ENCODE measurements at regions not wholly inside any gene's neighbourhood (a gene's known extent, or its start where the extent isn't known, plus 50 kb on each side); places are given as distances from the start of the nearest gene placed in this dataset.

DNA sequence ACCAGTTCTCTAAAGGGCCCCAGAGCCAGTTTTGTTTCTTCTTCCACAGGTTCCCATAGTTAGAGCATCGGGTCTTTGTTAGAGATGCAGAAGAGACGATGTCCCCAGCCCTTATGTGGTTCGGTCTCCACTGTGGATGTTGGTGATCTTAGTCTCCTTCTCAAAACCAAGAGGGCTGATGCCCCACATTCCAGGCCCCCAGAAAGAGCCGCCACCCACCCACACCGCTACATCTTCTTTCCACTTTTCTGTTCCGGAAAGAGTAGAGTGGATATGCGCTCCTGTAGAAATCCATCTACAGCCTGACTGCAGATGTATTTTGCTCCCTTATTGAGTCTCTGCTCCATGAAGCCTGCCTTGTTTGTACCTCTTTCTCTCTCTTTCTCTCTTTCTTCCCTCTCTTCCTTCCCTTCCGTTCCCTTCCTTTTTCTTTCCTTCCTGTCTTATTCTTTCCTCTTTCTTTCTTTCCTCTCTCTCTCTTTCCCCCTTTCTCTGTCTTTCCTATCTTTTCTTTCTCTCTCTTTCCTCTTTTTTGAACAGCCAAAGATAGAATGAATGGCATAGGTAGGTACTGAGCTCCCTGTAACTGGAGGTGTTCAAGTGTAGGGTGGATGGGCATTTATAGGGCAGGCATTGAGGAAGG, 224.3 kb downstream of the SEC14L1 start:
- Histone ChIP-seq H3K79me2 (ENCODE audit: insufficient read depth, low read length) (peaks cover 85% of the 10 kb centered on the region), H4K20me1 (ENCODE audit: insufficient read depth, low read length) (peaks cover 50% of the 10 kb centered on the region), H3K27ac (ENCODE audit: extremely low read length, insufficient read depth, low read length) (no peak overlapping the region), H2AFZ (ENCODE audit: low read length) (no peak overlapping the region), H3K4me2 (ENCODE audit: low read depth, low read length) (no peak overlapping the region), H3K36me3 (replicated peaks in 1 of 2; ENCODE audit: control insufficient read depth in 1 of 2, insufficient read depth in 2 of 2, low read length in 2 of 2) (peaks cover 4 to 8% of the 10 kb centered on the region in 2 experiments; a peak in 3 of 5 replicates), H3K9me3 (ENCODE audit: low read length) (no peaks in the 10 kb centered on the region), H3K4me3 (replicated peaks in 1 of 3; ENCODE audit: insufficient read depth in 1 of 3, low read depth in 2 of 3, low read length in 3 of 3) (no peak overlapping the region), H3K4me1 (ENCODE audit: insufficient read depth, low read length) (peaks cover 61% of the 10 kb centered on the region), H3K9ac (ENCODE audit: insufficient read depth, low read depth, low read length) (0 out of 2 replicates have a peak overlapping the region, but pooled peaks have one; percentile 7), H3K27me3 (ENCODE audit: control insufficient read depth in 1 of 2, insufficient read depth in 2 of 2, low read length in 2 of 2) (no peaks in the 10 kb centered on the region)
- no peak for ATAC-seq
- WGBS (ENCODE audit: low lambda C conversion rate) = 98% methylated on average over 8 of the region's 8 CpGs
- BruUV-seq (replicated peaks) = no TSS peak
- in situ Hi-C loops (cut with HindIII; ENCODE audit: extremely low pct_ligation_motif_present, low pct_unique_long_range_greater_than_20kb) (no loop called here), intact Hi-C loops (cut with micrococcal nuclease; ENCODE audit: unreplicated experiment) (no loop called here)
- TF ChIP-seq MTA3 (CRISPR knock-in tag; IDR thresholded peaks at IDR 0.05) (no peak), PHF21A (CRISPR knock-in tag; IDR thresholded peaks at IDR 0.05) (no peak)
- TF ChIP-seq, protein P1, sequence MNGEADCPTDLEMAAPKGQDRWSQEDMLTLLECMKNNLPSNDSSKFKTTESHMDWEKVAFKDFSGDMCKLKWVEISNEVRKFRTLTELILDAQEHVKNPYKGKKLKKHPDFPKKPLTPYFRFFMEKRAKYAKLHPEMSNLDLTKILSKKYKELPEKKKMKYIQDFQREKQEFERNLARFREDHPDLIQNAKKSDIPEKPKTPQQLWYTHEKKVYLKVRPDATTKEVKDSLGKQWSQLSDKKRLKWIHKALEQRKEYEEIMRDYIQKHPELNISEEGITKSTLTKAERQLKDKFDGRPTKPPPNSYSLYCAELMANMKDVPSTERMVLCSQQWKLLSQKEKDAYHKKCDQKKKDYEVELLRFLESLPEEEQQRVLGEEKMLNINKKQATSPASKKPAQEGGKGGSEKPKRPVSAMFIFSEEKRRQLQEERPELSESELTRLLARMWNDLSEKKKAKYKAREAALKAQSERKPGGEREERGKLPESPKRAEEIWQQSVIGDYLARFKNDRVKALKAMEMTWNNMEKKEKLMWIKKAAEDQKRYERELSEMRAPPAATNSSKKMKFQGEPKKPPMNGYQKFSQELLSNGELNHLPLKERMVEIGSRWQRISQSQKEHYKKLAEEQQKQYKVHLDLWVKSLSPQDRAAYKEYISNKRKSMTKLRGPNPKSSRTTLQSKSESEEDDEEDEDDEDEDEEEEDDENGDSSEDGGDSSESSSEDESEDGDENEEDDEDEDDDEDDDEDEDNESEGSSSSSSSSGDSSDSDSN (CRISPR knock-in tag; IDR thresholded peaks at IDR 0.05) = 0 out of 2 replicates have a peak, but pooled peaks have one; percentile 7
- no peak for FAIRE-seq
- no peak for DNase-seq (ENCODE audit: low spot score)
- ChIA-PET POLR2A (no interaction called here), CTCF (ENCODE audit: low intra/inter-chr PET ratio, low total read pairs) (no interaction called here)

DNA sequence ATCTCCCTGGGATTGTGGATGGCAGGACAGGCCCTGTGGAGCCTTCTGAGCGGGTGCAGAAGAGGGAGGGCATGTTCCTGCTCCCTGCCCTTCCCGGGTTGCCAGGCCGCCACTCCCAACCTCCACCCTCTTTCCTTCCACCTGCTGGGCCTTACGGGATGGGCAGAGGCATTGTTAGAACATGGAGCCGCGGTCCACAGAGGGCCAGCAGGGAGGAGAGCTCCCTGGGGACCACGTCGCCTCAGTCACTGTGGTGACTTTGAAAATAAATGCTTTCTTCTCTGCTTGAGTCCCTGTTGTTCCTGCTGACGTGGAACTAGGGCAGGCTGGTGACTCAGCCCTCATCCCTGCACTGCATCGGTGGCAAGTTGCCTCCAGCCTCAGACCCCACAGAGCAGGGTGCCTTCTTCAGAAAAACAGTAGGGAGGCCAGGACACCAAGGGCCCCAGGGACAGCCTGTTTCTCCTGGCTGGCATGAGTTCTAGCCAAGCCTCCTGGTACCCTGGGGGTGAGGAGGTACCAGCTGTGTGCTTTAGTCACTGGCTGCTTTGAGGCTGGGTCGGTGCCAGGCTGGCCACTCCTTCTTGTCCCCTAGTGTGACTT, 224.9 kb downstream of the SEC14L1 start:
- Histone ChIP-seq H3K9me3 (ENCODE audit: low read length) (no peaks in the 10 kb centered on the region), H3K9ac (ENCODE audit: insufficient read depth, low read depth, low read length) (0 out of 2 replicates have a peak overlapping the region, but pooled peaks have one; percentile 7), H3K4me3 (replicated peaks in 1 of 3; ENCODE audit: insufficient read depth in 1 of 3, low read depth in 2 of 3, low read length in 3 of 3) (no peak overlapping the region), H3K36me3 (replicated peaks in 1 of 2; ENCODE audit: control insufficient read depth in 1 of 2, insufficient read depth in 2 of 2, low read length in 2 of 2) (peaks cover 4 to 8% of the 10 kb centered on the region in 2 experiments; a peak in 3 of 5 replicates), H4K20me1 (ENCODE audit: insufficient read depth, low read length) (peaks cover 52% of the 10 kb centered on the region), H2AFZ (ENCODE audit: low read length) (no peak overlapping the region), H3K27ac (ENCODE audit: extremely low read length, insufficient read depth, low read length) (peak overlapping the region; percentile 9), H3K79me2 (ENCODE audit: insufficient read depth, low read length) (peaks cover 83% of the 10 kb centered on the region), H3K4me2 (ENCODE audit: low read depth, low read length) (no peak overlapping the region; the same call in 1 of the 2 replicates), H3K27me3 (ENCODE audit: control insufficient read depth in 1 of 2, insufficient read depth in 2 of 2, low read length in 2 of 2) (no peaks in the 10 kb centered on the region), H3K4me1 (ENCODE audit: insufficient read depth, low read length) (peaks cover 67% of the 10 kb centered on the region)
- intact Hi-C loops (cut with micrococcal nuclease; ENCODE audit: unreplicated experiment) = no loop called here
- no peak for FAIRE-seq
- no TSS peak for BruUV-seq (replicated peaks)
- in situ Hi-C loops (cut with HindIII; ENCODE audit: extremely low pct_ligation_motif_present, low pct_unique_long_range_greater_than_20kb) = no loop called here
- DNase-seq (ENCODE audit: low spot score) = no peak
- ATAC-seq = no peak
- ChIA-PET CTCF (ENCODE audit: low intra/inter-chr PET ratio, low total read pairs) (no interaction called here), POLR2A (no interaction called here)
- 88% methylated on average over 10 of the region's 11 CpGs for WGBS (ENCODE audit: low lambda C conversion rate)
- no peak for TF ChIP-seq PRPF4 (IDR thresholded peaks at IDR 0.05; ENCODE audit: low read depth, low read length, poor library complexity, severe bottlenecking)
- TF ChIP-seq, protein P2, sequence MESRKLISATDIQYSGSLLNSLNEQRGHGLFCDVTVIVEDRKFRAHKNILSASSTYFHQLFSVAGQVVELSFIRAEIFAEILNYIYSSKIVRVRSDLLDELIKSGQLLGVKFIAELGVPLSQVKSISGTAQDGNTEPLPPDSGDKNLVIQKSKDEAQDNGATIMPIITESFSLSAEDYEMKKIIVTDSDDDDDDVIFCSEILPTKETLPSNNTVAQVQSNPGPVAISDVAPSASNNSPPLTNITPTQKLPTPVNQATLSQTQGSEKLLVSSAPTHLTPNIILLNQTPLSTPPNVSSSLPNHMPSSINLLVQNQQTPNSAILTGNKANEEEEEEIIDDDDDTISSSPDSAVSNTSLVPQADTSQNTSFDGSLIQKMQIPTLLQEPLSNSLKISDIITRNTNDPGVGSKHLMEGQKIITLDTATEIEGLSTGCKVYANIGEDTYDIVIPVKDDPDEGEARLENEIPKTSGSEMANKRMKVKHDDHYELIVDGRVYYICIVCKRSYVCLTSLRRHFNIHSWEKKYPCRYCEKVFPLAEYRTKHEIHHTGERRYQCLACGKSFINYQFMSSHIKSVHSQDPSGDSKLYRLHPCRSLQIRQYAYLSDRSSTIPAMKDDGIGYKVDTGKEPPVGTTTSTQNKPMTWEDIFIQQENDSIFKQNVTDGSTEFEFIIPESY (CRISPR knock-in tag; IDR thresholded peaks at IDR 0.05) = peak; percentile 100
- TF ChIP-seq ZNF572 (CRISPR knock-in tag; IDR thresholded peaks at IDR 0.05) = 0 out of 2 replicates have a peak, but pooled peaks have one; percentile 17
- peak; percentile 16; the same call in 1 of the 2 replicates for TF ChIP-seq ZNF768 (CRISPR knock-in tag; IDR thresholded peaks at IDR 0.05)
- no peak for TF ChIP-seq NFRKB (IDR thresholded peaks at IDR 0.05)
- TF ChIP-seq, protein P3, sequence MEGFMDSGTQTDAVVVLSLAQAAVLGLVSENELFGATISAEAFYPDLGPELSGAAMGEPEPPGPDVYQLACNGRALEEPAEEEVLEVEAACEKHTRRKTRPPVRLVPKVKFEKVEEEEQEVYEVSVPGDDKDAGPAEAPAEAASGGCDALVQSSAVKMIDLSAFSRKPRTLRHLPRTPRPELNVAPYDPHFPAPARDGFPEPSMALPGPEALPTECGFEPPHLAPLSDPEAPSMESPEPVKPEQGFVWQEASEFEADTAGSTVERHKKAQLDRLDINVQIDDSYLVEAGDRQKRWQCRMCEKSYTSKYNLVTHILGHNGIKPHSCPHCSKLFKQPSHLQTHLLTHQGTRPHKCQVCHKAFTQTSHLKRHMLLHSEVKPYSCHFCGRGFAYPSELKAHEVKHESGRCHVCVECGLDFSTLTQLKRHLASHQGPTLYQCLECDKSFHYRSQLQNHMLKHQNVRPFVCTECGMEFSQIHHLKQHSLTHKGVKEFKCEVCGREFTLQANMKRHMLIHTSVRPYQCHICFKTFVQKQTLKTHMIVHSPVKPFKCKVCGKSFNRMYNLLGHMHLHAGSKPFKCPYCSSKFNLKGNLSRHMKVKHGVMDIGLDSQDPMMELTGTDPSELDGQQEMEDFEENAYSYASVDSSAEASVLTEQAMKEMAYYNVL (CRISPR knock-in tag; IDR thresholded peaks at IDR 0.05; ENCODE audit: borderline replicate concordance) = 0 out of 2 replicates have a peak, but pooled peaks have one; percentile 24
- TF ChIP-seq TCF7L2 (IDR thresholded peaks at IDR 0.05; ENCODE audit: low read depth, low read length) = no peak

All from HepG2 (cell line).